Psoas muscle (tissue), 7 donors: ENCODE measurements at regions not wholly inside any gene's neighbourhood (a gene's known extent, or its start where the extent isn't known, plus 50 kb on each side); places are given as distances from the start of the nearest gene placed in this dataset.

Experiments
- ATAC-seq, 4 donors: fragments of 200-7000 bp; cut with Tn5 transposase; one replicate each; pipeline ENCODE4 v1.9.1; 2020; ENCODE audit warnings: moderate library complexity in 3 of 4, mild to moderate bottlenecking in 2 of 4
- DNase-seq, 2 donors: peaks; one replicate each; pipeline ENCODE4 v3.0.0-alpha.2; 2020
- H3K27ac ChIP-seq: fragments of 200-600 bp; one replicate; pipeline ENCODE4 v1.8.0; 2022
- H3K27me3 ChIP-seq, 3 donors: fragments of 200-600 bp in 1 of 3; one replicate each; pipeline versions ENCODE4 v1.6.1 to v1.8.0; 2013 to 2022; ENCODE audit warnings: low read length in 2 of 3, mild to moderate bottlenecking in 2 of 3, moderate library complexity in 1 of 3; ENCODE audit not compliant: insufficient read depth in 3 of 3
- H3K36me3 ChIP-seq, 2 donors: fragments of 200-600 bp in 1 of 2; one replicate each; pipeline versions ENCODE4 v1.6.1 to v1.8.0; 2013 to 2022; ENCODE audit warnings: low read depth in 1 of 2, mild to moderate bottlenecking in 1 of 2, moderate library complexity in 1 of 2; ENCODE audit not compliant: insufficient read depth in 1 of 2
- H3K4me1 ChIP-seq: fragments of 200-600 bp; one replicate; pipeline ENCODE4 v1.8.0; 2022
- H3K4me3 ChIP-seq: fragments of 200-600 bp; one replicate; pipeline ENCODE4 v1.8.0; 2022; ENCODE audit warnings: mild to moderate bottlenecking
- H3K9me3 ChIP-seq: fragments of 200-600 bp; one replicate; pipeline ENCODE4 v1.8.0; 2022
- CTCF ChIP-seq: fragments of 200-600 bp; IDR thresholded peaks from one replicate; pipeline ENCODE4 v1.8.0; 2022; ENCODE audit warnings: antibody characterized with exemption
- WGBS, 3 donors: extraction: QIAGEN DNeasy Blood & Tissue Kit; methylation state at CpG; one replicate each; pipeline versions ENCODE4 v1.1.6 to v1.1.7; 2013; 5-methylcytosine and 5-hydroxymethylcytosine counted together
- intact Hi-C, 2 donors: fragments of 100-400 bp; cut with DNase I; formaldehyde crosslinking; loops; one replicate each; pipeline versions ENCODE4 v1.11.0 to v1.14.2; 2022
- donor health status: healthy with polysubstance abuse.
- donor health status: DM: no; HTN: no; CAD: no; lungs with moderate emphysema.
- donor health status: Bipolar disorder and iron deficiency.
- donor health status: healthy.
- donor health status: DM: yes; HTN: yes; CAD: no.
- donor health status: DM: no; HTN: no; CAD: no.
- donor health status: DM: yes; HTN: yes; CAD: no.

DNA sequence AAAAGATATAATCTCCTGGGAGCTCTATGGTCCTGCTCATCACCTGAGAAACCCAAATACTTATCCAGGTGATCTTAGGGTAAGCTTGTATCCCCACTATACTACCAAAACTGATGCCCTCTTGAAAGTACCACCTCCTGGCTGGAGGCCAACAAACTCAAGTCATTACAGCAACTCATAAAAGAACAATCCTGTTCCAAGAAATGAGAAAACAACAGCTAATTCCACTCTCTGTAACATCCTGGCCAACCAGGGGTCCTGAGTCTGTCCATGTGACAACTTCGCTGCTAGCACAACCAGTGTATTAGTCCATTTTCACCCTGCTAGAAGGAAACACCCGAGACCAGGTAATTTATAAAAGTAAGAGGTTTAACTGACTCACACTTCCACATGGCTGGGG, 190.0 kb upstream of the BMP4 start:
- no peaks in the 10 kb centered on the region for H3K36me3 ChIP-seq
- DNase-seq (no peak), ATAC-seq (no peak)
- WGBS, 3 donors = 90 to 98% (median 90%) methylated on average over 2 of the region's 2 CpGs
- no peaks in the 10 kb centered on the region for H3K27me3 ChIP-seq
- intact Hi-C loops = no loop called here
- H3K27ac ChIP-seq = no peak overlapping the region
- no peak overlapping the region for H3K4me3 ChIP-seq
- TF ChIP-seq CTCF = no peak
- H3K9me3 ChIP-seq = peaks cover 5% of the 10 kb centered on the region
- no peaks in the 10 kb centered on the region for H3K4me1 ChIP-seq

GRCh38 chr14:54147282-54147681, 190.7 kb upstream of the BMP4 start:
- 55 to 69% (median 64%) methylated on average over 2 of the region's 2 CpGs for WGBS, 3 donors
- Histone ChIP-seq H3K27me3 (no peaks in the 10 kb centered on the region), H3K9me3 (peaks cover 5% of the 10 kb centered on the region), H3K4me1 (no peaks in the 10 kb centered on the region), H3K27ac (no peak overlapping the region), H3K36me3 (no peaks in the 10 kb centered on the region), H3K4me3 (no peak overlapping the region)
- DNase-seq (no peak), ATAC-seq (no peak)
- TF ChIP-seq CTCF = no peak
- intact Hi-C loops = no loop called here

DNA sequence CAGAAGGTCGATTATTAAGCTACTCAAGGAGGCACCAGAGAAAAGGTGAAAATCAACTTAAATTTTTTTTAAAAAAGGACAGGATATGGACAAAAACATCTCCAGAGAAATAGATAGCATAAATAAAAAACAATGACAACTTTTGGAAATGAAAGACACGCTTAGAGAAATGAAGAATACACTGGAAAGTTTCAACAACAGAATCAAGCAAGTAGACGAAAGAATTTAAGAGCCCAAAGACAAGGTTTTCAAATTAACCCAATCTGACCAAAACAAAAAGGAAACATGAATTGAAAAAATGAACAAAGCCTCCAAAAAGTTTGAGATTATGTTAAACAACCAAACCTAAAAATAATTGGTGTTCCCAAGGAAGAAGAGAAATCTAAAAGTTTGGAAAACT, 191.1 kb upstream of the BMP4 start:
- H3K4me1 ChIP-seq = no peaks in the 10 kb centered on the region
- H3K27ac ChIP-seq = no peak overlapping the region
- ATAC-seq (no peak), DNase-seq (no peak)
- no peak for TF ChIP-seq CTCF
- no peaks in the 10 kb centered on the region for H3K27me3 ChIP-seq
- H3K4me3 ChIP-seq = no peak overlapping the region
- intact Hi-C loops = no loop called here
- H3K36me3 ChIP-seq = no peaks in the 10 kb centered on the region
- H3K9me3 ChIP-seq = peaks cover 5% of the 10 kb centered on the region
- WGBS, 3 donors = 87 to 93% (median 89%) methylated on average over 3 of the region's 3 CpGs

GRCh38 chr14:54148251-54148650, 191.6 kb upstream of the BMP4 start:
- Histone ChIP-seq H3K27me3 (no peaks in the 10 kb centered on the region), H3K4me3 (no peak overlapping the region), H3K27ac (no peak overlapping the region), H3K4me1 (no peaks in the 10 kb centered on the region), H3K9me3 (peaks cover 5% of the 10 kb centered on the region), H3K36me3 (no peaks in the 10 kb centered on the region)
- WGBS, 3 donors = 93 to 95% (median 93%) methylated on average over 3 of the region's 3 CpGs
- DNase-seq (no peak), ATAC-seq (no peak)
- TF ChIP-seq CTCF = no peak
- intact Hi-C loops = no loop called here

DNA sequence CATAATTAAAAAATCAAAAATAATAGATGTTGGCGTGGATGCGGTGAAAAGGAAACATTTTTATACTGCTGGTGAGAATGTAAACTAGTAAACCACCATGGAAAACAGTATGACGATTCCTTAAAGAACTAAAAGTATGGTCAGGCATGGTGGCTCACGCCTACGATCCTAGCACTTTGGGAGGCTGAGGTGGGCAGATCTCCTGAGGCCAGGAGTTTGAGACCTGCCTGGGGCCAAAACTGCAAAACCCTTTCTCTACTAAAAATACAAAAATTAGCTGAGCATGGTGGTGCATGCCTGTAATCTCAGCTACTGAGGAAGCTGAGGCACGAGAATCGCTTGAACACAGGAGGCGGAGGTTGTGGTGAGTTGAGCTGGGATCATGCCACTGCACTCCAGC, 195.7 kb upstream of the BMP4 start:
- ATAC-seq (no peak), DNase-seq (no peak)
- H3K27ac ChIP-seq = no peak overlapping the region
- 97 to 99% (median 98%) methylated on average over 8 of the region's 8 CpGs for WGBS, 3 donors
- no peaks in the 10 kb centered on the region for H3K4me1 ChIP-seq
- H3K27me3 ChIP-seq = no peaks in the 10 kb centered on the region
- H3K4me3 ChIP-seq = no peak overlapping the region
- no peak for TF ChIP-seq CTCF
- H3K36me3 ChIP-seq = no peaks in the 10 kb centered on the region
- H3K9me3 ChIP-seq = peaks cover 5% of the 10 kb centered on the region
- intact Hi-C loops = no loop called here
